GM23338 (cell line): ENCODE measurements at regions not wholly inside any gene's neighbourhood (a gene's known extent, or its start where the extent isn't known, plus 50 kb on each side); places are given as distances from the start of the nearest gene placed in this dataset.

ENCODE experiments used
- CTCF ChIP-seq, 2 experiments: fragments of 200-600 bp in 1 of 2; sonication (generic) in 1 of 2; conservative IDR thresholded peaks; 2 replicates each; pipeline versions ENCODE4 v1.5.1 to v1.6.1; 2016 to 2017; ENCODE audit warnings: antibody characterized with exemption in 2 of 2, low read depth in 2 of 2, mild to moderate bottlenecking in 2 of 2, moderate library complexity in 1 of 2
- ETS1 ChIP-seq: IDR thresholded peaks from 2 replicates; pipeline ENCODE4 v1.6.1; 2016; ENCODE audit warnings: antibody characterized with exemption
- EZH2 ChIP-seq: fragments of 200-600 bp; sonication (generic); IDR thresholded peaks from one replicate; pipeline ENCODE4 v1.8.0; 2017; ENCODE audit warnings: antibody characterized with exemption, mild to moderate bottlenecking, low read depth; ENCODE audit not compliant: unreplicated experiment
- EZH2phosphoT487 ChIP-seq: fragments of 200-600 bp; sonication (generic); IDR thresholded peaks from one replicate; pipeline ENCODE4 v1.8.1; 2018; ENCODE audit warnings: antibody characterized with exemption; ENCODE audit not compliant: unreplicated experiment
- NANOG ChIP-seq: IDR thresholded peaks from 2 replicates; pipeline ENCODE4 v1.6.1; 2016; ENCODE audit warnings: antibody characterized with exemption, borderline replicate concordance
- POLR2AphosphoS5 ChIP-seq: IDR thresholded peaks from 2 replicates; pipeline ENCODE4 v1.6.1; 2016; ENCODE audit warnings: antibody characterized with exemption, low read depth
- REST ChIP-seq: IDR thresholded peaks from one replicate; pipeline ENCODE4 v1.6.1; 2018; ENCODE audit warnings: antibody characterized with exemption; ENCODE audit not compliant: unreplicated experiment
- ZNF114 ChIP-seq: fragments of 250-450 bp; sonication (Bioruptor Pico); IDR thresholded peaks from 2 replicates; pipeline ENCODE4 v1.5.0; 2020; ENCODE audit warnings: mild to moderate bottlenecking, moderate library complexity

GRCh38 chrX:45843518-45843917, 642.8 kb upstream of the DIPK2B start:
- TF ChIP-seq CTCF (conservative IDR thresholded peaks at IDR 0.05; ENCODE audit: low read depth in 2 of 2): no peak
- TF ChIP-seq EZH2: no peak
- no peak for TF ChIP-seq ETS1
- TF ChIP-seq NANOG: no peak
- no peak for TF ChIP-seq EZH2phosphoT487
- TF ChIP-seq REST: no peak
- no peak for TF ChIP-seq ZNF114 (CRISPR knock-in tag)
- no peak for TF ChIP-seq POLR2AphosphoS5
